BJ (cell line): ENCODE measurements at regions not wholly inside any gene's neighbourhood (a gene's known extent, or its start where the extent isn't known, plus 50 kb on each side); places are given as distances from the start of the nearest gene placed in this dataset.
"Not testable (repeated sequence)": the region's sequence is repeated elsewhere in the genome, so short reads cannot be mapped to it uniquely, and the experiment has no call there.

Source experiments
- CTCF ChIA-PET: fragments of 350-600 bp; formaldehyde crosslinking; extraction: SDS; loops from one replicate; lab custom pipeline; 2021; ENCODE audit warnings: antibody characterized with exemption, inconsistent platforms; lab: Yijun Ruan, JAX
- POLR2A ChIA-PET: fragments of 300-600 bp; sonication (Branson Sonifier 250); formaldehyde crosslinking; extraction: SDS; loops from one replicate; lab custom pipeline; 2021; ENCODE audit warnings: antibody characterized with exemption; lab: Charles Lee
- DNase-seq: peaks from one replicate; pipeline ENCODE4 v3.0.0-alpha.2; 2011; ENCODE audit warnings: low read depth
- H3K27me3 ChIP-seq: 2 replicates; pipeline ENCODE4 v1.6.0; 2011; ENCODE audit warnings: low read length; ENCODE audit not compliant: control insufficient read depth, insufficient read depth
- H3K36me3 ChIP-seq: 2 replicates; pipeline ENCODE4 v1.5.1; 2011; ENCODE audit warnings: low read length; ENCODE audit not compliant: control insufficient read depth, insufficient read depth
- H3K4me3 ChIP-seq: 2 replicates; pipeline ENCODE4 v1.5.1; 2011; ENCODE audit warnings: low read depth, mild to moderate bottlenecking, control low read depth, low read length
- TF ChIP-seq, protein P1 (sequence below): IDR thresholded peaks from 2 replicates; pipeline ENCODE4 v1.5.1; 2011; ENCODE audit warnings: low read depth, mild to moderate bottlenecking, control low read depth, inconsistent platforms, low read length, moderate library complexity; ENCODE audit not compliant: insufficient read depth

DNA sequence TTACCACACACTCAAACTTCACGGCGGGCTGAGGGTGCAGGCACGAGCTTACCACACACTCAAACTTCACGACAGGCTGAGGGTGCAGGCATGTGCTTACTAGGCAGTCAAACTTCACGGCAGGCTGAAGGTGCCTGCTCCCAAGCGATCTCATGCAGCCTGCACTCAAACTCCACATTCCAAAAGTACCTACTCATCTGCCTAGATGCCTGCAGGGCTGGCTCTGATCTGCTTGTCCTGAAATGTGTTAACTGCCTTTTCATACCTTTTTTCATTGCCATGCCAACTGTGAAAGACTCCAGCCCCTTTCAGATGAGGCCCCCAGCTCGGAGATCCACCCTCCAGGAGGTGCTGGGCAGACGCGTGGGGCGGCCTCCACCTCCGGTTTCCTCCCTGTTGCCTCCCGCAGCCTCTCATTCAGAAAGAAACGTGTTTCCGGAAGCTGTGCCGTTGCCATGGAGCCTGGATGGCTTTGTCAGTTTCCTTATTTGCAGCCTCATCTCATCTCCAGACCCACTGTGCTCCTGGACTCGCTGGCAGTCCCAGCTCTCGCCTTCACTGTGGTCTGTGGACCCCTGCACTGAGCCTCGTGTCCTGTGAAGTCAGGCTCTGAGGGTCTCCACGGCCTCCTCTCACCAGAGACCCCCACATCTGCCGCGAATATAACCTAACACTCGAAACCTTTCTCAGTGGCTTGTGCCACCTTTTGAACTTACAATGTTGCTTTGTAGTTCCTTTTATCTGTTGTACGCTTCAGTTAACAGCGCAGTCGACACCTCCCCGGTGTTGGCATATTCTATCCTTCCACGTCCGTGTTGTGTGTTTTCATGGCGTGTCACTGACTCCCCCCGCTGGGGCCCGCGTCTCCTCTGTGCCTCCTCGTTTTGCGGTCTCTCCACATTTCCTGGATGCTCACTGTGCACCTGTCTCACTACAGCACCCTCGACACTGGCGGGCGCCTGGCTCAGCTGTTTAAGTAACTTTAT, 106.1 kb upstream of the ALKAL2 start:
- H3K27me3 ChIP-seq: no peaks in the 10 kb centered on the region
- no peaks in the 10 kb centered on the region for H3K36me3 ChIP-seq
- ChIA-PET CTCF (no interaction called here), POLR2A (no interaction called here)
- H3K4me3 ChIP-seq: no peak overlapping the region
- TF ChIP-seq, protein P1, sequence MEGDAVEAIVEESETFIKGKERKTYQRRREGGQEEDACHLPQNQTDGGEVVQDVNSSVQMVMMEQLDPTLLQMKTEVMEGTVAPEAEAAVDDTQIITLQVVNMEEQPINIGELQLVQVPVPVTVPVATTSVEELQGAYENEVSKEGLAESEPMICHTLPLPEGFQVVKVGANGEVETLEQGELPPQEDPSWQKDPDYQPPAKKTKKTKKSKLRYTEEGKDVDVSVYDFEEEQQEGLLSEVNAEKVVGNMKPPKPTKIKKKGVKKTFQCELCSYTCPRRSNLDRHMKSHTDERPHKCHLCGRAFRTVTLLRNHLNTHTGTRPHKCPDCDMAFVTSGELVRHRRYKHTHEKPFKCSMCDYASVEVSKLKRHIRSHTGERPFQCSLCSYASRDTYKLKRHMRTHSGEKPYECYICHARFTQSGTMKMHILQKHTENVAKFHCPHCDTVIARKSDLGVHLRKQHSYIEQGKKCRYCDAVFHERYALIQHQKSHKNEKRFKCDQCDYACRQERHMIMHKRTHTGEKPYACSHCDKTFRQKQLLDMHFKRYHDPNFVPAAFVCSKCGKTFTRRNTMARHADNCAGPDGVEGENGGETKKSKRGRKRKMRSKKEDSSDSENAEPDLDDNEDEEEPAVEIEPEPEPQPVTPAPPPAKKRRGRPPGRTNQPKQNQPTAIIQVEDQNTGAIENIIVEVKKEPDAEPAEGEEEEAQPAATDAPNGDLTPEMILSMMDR: no peak
- DNase-seq: no peak

DNA sequence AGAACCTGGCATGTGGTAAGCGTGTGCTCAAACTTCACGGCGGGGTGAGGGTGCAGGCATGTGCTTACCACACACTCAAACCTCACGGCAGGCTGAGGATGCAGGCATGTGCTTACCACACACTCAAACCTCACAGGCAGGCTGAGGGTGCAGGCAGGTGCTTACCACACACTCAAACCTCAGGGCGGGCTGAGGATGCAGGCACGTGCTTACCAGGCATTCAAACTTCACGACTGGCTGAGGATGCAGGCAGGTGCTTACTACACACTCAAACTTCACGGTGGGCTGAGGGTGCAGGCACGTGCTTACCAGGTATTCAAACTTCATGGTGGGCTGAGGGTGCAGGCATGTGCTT, 105.0 kb upstream of the ALKAL2 start:
- CTCF ChIA-PET: no interaction called here
- POLR2A ChIA-PET: no interaction called here
- DNase-seq: no peak
- TF ChIP-seq, protein P1: no peak
- H3K36me3 ChIP-seq: no peaks in the 10 kb centered on the region
- H3K4me3 ChIP-seq: no peak overlapping the region
- no peaks in the 10 kb centered on the region for H3K27me3 ChIP-seq

DNA sequence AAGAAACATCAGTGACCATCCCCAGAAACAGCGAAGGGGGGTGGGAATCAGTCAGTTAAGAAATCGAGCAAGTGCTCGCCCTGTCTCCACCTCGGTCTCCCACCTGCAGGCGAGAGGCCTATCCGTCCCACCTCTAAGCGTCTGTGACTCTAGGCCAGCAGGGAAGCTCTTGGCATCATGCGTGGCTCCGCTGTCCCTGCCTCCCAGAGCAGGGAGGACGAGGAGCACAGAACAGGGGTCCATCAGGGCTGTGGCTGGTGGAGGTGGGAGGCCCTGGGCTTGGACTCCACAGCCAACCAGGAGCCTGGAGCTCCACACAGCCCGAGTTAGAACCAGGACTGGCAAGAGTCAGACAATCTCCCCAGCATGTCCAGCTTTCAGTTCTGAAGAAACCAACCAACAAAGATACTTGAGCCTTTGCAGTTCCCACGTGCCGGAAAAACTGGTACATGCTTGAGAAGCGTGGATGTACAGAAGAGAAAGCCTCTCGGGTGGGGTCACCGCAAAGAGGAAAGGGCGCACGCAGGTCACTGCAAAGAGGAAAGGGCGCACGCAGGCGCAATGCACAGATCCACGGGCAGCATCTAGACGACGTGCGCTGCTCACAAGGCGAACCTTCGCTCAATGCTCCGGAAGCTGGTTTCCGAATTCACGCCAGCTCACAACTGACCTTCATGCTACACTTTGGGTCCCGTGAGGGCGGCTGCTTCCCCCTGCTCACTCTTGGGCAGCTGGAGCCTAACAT, 104.5 kb upstream of the ALKAL2 start:
- H3K36me3 ChIP-seq: no peaks in the 10 kb centered on the region
- TF ChIP-seq, protein P1: no peak
- CTCF ChIA-PET: no interaction called here
- DNase-seq: no peak
- no peak overlapping the region for H3K4me3 ChIP-seq
- no peaks in the 10 kb centered on the region for H3K27me3 ChIP-seq
- POLR2A ChIA-PET: no interaction called here

DNA sequence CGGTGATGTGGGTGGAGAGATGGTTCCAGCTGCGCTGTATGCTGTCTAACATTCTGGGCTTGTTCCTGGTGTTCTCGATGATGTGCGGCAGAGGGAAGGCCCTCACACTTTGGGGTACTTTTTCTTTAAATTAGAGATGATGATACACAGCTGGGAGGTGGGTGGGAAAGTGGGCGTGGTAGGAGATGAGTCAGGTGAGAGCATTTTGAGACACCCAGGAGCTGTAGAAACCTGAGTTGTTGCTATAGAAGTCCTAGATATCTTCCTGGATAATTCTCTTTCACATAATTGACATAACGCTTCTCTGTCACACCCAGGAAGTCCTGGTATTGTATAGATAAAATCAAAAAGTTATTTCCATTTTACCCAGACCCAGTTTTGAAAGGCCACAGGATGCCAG, 103.8 kb upstream of the ALKAL2 start:
- DNase-seq: no peak
- H3K4me3 ChIP-seq: no peak overlapping the region
- H3K36me3 ChIP-seq: no peaks in the 10 kb centered on the region
- POLR2A ChIA-PET: no interaction called here
- H3K27me3 ChIP-seq: no peaks in the 10 kb centered on the region
- CTCF ChIA-PET: no interaction called here
- TF ChIP-seq, protein P1: no peak

DNA sequence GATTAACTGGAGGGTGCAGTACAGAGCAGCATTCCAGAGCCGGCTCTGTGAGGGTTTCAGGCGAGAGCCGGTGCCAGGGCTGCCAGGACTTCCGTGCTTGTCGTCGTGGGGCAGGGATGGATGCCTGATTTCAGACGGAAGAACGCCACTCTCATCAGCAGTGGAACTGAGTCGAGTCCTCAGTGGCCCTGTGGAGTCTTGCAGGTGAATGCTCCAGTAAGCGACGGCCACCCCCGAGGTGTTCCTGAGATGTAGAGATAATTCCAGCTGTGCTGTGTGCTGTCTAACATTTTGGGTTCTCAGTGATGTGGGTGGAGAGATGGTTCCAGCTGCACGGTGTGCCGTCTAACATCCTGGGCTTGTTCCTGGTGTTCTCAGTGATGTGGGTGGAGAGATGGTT, 103.1 kb upstream of the ALKAL2 start:
- Histone ChIP-seq H3K27me3 (no peaks in the 10 kb centered on the region), H3K4me3 (no peak overlapping the region), H3K36me3 (no peaks in the 10 kb centered on the region)
- no peak for DNase-seq
- POLR2A ChIA-PET: no interaction called here
- CTCF ChIA-PET: no interaction called here
- TF ChIP-seq, protein P1: no peak

DNA sequence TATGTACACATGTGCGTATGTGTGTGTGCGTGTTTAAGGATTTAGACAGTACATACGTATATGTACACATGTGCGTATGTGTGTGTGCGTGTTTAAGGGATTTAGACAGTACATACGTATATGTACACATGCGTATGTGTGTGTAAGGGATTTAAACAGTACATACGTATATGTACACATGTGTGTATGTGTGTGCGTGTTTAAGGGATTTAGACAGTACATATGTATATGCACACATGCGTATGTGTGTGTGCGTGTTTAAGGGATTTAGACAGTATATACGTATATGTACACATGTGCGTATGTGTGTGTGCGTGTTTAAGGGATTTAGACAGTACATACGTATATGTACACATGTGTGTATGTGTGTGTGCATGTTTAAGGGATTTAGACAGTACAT, 102.1 kb upstream of the ALKAL2 start:
- H3K27me3 ChIP-seq, H3K36me3 ChIP-seq, H3K4me3 ChIP-seq, CTCF ChIA-PET, DNase-seq, POLR2A ChIA-PET: not testable (repeated sequence)

DNA sequence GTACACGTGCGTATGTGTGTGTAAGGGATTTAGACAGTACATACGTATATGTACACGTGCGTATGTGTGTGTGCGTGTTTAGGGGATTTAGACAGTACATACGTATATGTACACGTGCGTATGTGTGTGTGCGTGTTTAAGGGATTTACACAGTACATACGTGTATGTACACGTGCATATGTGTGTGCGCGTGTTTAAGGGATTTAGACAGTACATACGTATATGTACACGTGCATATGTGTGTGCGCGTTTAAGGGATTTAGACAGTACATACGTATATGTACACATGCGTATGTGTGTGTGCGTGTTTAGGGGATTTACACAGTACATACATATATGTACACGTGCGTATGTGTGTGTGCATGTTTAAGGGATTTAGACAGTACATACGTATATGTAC, 100.9 kb upstream of the ALKAL2 start:
- H3K36me3 ChIP-seq, DNase-seq, POLR2A ChIA-PET, H3K27me3 ChIP-seq, CTCF ChIA-PET, H3K4me3 ChIP-seq: not testable (repeated sequence)
